ENCODE measurements at regions not wholly inside any gene's neighbourhood (a gene's known extent, or its start where the extent isn't known, plus 50 kb on each side); places are given as distances from the start of the nearest gene placed in this dataset.

DNA sequence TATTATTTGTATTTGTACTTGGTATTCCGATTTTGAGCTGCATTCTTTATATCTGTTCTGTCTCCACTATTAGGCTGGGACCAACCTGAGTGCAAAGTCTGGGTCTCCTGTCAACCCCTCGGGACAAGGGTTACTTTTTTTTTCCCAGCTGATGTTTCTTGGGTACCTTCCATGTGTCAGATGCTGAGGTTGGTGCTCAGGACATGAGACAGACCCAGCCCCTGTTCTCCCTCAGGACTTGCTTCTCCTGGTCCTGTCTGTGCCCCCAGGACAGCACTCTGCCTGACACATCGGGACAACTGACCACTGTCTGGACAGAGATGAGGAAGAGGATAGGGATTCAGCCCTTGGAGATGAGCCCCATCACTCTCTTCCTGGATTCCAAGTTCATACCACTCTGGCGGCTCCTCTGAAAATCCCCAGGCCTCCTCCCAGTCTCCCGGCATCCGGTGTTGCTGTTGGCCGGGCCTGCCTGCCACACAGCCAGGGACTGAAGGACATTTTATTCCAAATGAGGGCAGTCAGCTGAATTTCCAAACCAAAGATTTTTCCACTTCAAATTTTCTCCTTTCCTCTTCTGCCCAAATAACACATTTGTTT is 55.6 kb upstream of the FMOD start:
- TF ChIP-seq, protein P1, sequence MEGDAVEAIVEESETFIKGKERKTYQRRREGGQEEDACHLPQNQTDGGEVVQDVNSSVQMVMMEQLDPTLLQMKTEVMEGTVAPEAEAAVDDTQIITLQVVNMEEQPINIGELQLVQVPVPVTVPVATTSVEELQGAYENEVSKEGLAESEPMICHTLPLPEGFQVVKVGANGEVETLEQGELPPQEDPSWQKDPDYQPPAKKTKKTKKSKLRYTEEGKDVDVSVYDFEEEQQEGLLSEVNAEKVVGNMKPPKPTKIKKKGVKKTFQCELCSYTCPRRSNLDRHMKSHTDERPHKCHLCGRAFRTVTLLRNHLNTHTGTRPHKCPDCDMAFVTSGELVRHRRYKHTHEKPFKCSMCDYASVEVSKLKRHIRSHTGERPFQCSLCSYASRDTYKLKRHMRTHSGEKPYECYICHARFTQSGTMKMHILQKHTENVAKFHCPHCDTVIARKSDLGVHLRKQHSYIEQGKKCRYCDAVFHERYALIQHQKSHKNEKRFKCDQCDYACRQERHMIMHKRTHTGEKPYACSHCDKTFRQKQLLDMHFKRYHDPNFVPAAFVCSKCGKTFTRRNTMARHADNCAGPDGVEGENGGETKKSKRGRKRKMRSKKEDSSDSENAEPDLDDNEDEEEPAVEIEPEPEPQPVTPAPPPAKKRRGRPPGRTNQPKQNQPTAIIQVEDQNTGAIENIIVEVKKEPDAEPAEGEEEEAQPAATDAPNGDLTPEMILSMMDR (conservative IDR thresholded peaks at IDR 0.05; ENCODE audit: low read length), result no peak
- TF ChIP-seq EZH2phosphoT487 (IDR thresholded peaks at IDR 0.05; ENCODE audit: borderline replicate concordance, low read depth, low read length), result no peak

Measured in OCI-LY7 (cell line).